Ishikawa (cell line): ENCODE measurements at regions not wholly inside any gene's neighbourhood (a gene's known extent, or its start where the extent isn't known, plus 50 kb on each side); places are given as distances from the start of the nearest gene placed in this dataset.

ENCODE experiments used
- CEBPB ChIP-seq: IDR thresholded peaks from 2 replicates; pipeline ENCODE4 v1.6.1; 2012
- CREB1 ChIP-seq: IDR thresholded peaks from 2 replicates; pipeline ENCODE4 v1.6.1; 2012; ENCODE audit warnings: low read depth
- EGR1 ChIP-seq: IDR thresholded peaks from 2 replicates; pipeline ENCODE4 v1.6.1; 2012
- EP300 ChIP-seq: IDR thresholded peaks from 2 replicates; pipeline ENCODE4 v1.6.1; 2012; ENCODE audit warnings: borderline replicate concordance
- FOXM1 ChIP-seq: IDR thresholded peaks from 2 replicates; pipeline ENCODE4 v1.6.1; 2012; ENCODE audit warnings: low read depth, borderline replicate concordance
- MAX ChIP-seq: IDR thresholded peaks from 2 replicates; pipeline ENCODE4 v1.6.1; 2012
- NFIC ChIP-seq: IDR thresholded peaks from 2 replicates; pipeline ENCODE4 v1.6.1; 2012
- RAD21 ChIP-seq: IDR thresholded peaks from 2 replicates; pipeline ENCODE4 v1.6.1; 2012; ENCODE audit warnings: low read depth
- TAF1 ChIP-seq: IDR thresholded peaks from 2 replicates; pipeline ENCODE4 v1.6.1; 2012; ENCODE audit warnings: low read depth, mild to moderate bottlenecking
- TCF12 ChIP-seq: IDR thresholded peaks from 2 replicates; pipeline ENCODE4 v1.6.1; 2012; ENCODE audit warnings: low read depth
- TEAD4 ChIP-seq: IDR thresholded peaks from 2 replicates; pipeline ENCODE4 v1.6.1; 2012
- USF1 ChIP-seq: IDR thresholded peaks from 2 replicates; pipeline ENCODE4 v1.6.1; 2012
- YY1 ChIP-seq: IDR thresholded peaks from 2 replicates; pipeline ENCODE4 v1.6.1; 2012; ENCODE audit warnings: low read depth
- ZBTB7A ChIP-seq: IDR thresholded peaks from 2 replicates; pipeline ENCODE4 v1.6.1; 2012; ENCODE audit warnings: low read depth
- TF ChIP-seq, protein P1 (sequence below): IDR thresholded peaks from 2 replicates; pipeline ENCODE4 v1.6.1; 2012; ENCODE audit warnings: low read depth, mild to moderate bottlenecking

- TF ChIP-seq, protein P1, sequence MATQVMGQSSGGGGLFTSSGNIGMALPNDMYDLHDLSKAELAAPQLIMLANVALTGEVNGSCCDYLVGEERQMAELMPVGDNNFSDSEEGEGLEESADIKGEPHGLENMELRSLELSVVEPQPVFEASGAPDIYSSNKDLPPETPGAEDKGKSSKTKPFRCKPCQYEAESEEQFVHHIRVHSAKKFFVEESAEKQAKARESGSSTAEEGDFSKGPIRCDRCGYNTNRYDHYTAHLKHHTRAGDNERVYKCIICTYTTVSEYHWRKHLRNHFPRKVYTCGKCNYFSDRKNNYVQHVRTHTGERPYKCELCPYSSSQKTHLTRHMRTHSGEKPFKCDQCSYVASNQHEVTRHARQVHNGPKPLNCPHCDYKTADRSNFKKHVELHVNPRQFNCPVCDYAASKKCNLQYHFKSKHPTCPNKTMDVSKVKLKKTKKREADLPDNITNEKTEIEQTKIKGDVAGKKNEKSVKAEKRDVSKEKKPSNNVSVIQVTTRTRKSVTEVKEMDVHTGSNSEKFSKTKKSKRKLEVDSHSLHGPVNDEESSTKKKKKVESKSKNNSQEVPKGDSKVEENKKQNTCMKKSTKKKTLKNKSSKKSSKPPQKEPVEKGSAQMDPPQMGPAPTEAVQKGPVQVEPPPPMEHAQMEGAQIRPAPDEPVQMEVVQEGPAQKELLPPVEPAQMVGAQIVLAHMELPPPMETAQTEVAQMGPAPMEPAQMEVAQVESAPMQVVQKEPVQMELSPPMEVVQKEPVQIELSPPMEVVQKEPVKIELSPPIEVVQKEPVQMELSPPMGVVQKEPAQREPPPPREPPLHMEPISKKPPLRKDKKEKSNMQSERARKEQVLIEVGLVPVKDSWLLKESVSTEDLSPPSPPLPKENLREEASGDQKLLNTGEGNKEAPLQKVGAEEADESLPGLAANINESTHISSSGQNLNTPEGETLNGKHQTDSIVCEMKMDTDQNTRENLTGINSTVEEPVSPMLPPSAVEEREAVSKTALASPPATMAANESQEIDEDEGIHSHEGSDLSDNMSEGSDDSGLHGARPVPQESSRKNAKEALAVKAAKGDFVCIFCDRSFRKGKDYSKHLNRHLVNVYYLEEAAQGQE: no peak
- TF ChIP-seq CREB1: no peak
- no peak for TF ChIP-seq RAD21
- TF ChIP-seq EP300: no peak
- TF ChIP-seq FOXM1: no peak
- no peak for TF ChIP-seq MAX
- no peak for TF ChIP-seq ZBTB7A
- TF ChIP-seq CEBPB: no peak
- no peak for TF ChIP-seq TAF1
- no peak for TF ChIP-seq EGR1
- TF ChIP-seq NFIC: no peak
Observed at GRCh38 chr3:34109846-34110245, 311.4 kb downstream of the PDCD6IP start.

DNA sequence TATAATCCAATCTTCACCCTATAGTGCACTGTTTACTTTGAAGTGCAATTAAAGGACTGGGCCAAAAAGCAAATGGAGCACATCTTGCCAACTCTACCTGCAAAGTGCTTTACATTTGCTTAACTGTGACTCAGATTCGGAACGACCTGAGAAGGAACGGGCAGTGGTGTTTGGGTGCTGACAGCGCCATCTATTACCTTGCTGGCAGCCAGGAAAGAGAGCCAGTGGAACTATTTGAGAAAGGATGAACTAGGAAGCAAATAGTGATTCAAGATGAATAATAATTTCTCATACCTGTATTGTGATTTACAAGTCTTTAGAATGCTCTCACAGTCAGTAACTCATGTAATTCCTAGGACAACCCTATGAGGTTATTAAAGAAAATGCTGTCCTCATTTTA, 312.9 kb downstream of the PDCD6IP start:
- TF ChIP-seq RAD21 (no peak), TAF1 (no peak), CEBPB (no peak), YY1 (no peak), NFIC (no peak), FOXM1 (no peak), CREB1 (no peak)
- TF ChIP-seq, protein P1: no peak

DNA sequence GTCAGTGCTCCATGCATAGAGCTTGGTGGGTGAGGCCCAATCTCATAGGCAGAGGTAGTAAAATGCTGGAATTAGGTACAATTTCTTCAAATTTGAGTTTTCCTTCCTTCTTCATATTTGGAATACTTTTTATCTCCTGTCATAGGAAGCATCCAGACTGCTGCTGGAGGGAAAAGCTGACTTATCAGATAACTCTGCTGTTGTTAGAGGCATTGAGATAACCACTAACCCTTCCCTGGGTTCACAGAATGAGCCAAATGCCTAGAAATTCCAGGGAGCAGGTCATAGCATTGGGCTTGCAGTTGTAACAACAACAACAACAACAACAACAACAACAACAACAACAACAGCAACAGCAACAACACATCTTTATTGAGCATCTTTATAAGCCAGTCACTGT, 332.7 kb downstream of the PDCD6IP start:
- no peak for TF ChIP-seq TCF12
- TF ChIP-seq YY1: no peak
- no peak for TF ChIP-seq ZBTB7A
- TF ChIP-seq, protein P1: no peak
- TF ChIP-seq TAF1: no peak
- TF ChIP-seq CEBPB: no peak
- TF ChIP-seq CREB1: no peak
- no peak for TF ChIP-seq NFIC
- no peak for TF ChIP-seq TEAD4
- TF ChIP-seq RAD21: no peak
- TF ChIP-seq FOXM1: no peak
- TF ChIP-seq USF1: no peak
- no peak for TF ChIP-seq EGR1
- TF ChIP-seq MAX: no peak
- no peak for TF ChIP-seq EP300

GRCh38 chr3:34132069-34132692, 333.8 kb downstream of the PDCD6IP start:
- no peak for TF ChIP-seq TCF12
- TF ChIP-seq MAX: no peak
- TF ChIP-seq CREB1: no peak
- TF ChIP-seq YY1: no peak
- TF ChIP-seq NFIC: no peak
- TF ChIP-seq, protein P1: no peak
- no peak for TF ChIP-seq EGR1
- TF ChIP-seq CEBPB: no peak
